H1 (cell line): ENCODE measurements at regions not wholly inside any gene's neighbourhood (a gene's known extent, or its start where the extent isn't known, plus 50 kb on each side); places are given as distances from the start of the nearest gene placed in this dataset.
A peak's percentile ranks its signal among the peaks of the same experiment; 100 is the strongest.

ENCODE experiments used
- CTCF ChIA-PET: fragments of 300-600 bp; sonication (Branson Sonifier 250); formaldehyde crosslinking; loops from one replicate; lab custom pipeline; 2021; ENCODE audit not compliant: partially characterized antibody; lab: Charles Lee
- POLR2A ChIA-PET: fragments of 300-600 bp; sonication (Branson Sonifier 250); formaldehyde crosslinking; loops from one replicate; lab custom pipeline; 2021; ENCODE audit warnings: inconsistent platforms; ENCODE audit not compliant: partially characterized antibody; lab: Charles Lee
- DNase-seq, 2 experiments: peaks; one replicate each; pipeline versions ENCODE4 v3.0.0 to v3.0.0-alpha.2; 2010 to 2022; ENCODE audit warnings: low spot score in 2 of 2, low read depth in 1 of 2, mixed read lengths in 1 of 2
- FAIRE-seq: peaks from 2 replicates; lab custom pipeline; 2011; peaks lifted over from hg19 to GRCh38; lab: Jason Lieb, UNC
- H2AFZ ChIP-seq: 2 replicates; pipeline ENCODE4 v1.8.1; 2012; ENCODE audit warnings: low read length, inconsistent platforms
- H2AK5ac ChIP-seq: 2 replicates; pipeline ENCODE4 v1.6.1; 2013; ENCODE audit warnings: low read depth, low read length
- H2BK120ac ChIP-seq: replicated peaks from 2 replicates; pipeline ENCODE3; 2013; ENCODE audit warnings: low read depth, low read length, inconsistent platforms
- H2BK12ac ChIP-seq: 2 replicates; pipeline ENCODE4 v1.6.1; 2013; ENCODE audit warnings: low read depth, low read length
- H2BK15ac ChIP-seq: 2 replicates; pipeline ENCODE4 v1.6.1; 2013; ENCODE audit warnings: low read length
- H2BK20ac ChIP-seq: 2 replicates; pipeline ENCODE4 v1.6.1; 2013; ENCODE audit warnings: low read length
- H2BK5ac ChIP-seq: 2 replicates; pipeline ENCODE4 v1.6.1; 2013; ENCODE audit warnings: low read depth, low read length
- H3K14ac ChIP-seq: 2 replicates; pipeline ENCODE4 v1.6.1; 2013; ENCODE audit warnings: inconsistent platforms; ENCODE audit not compliant: insufficient read length
- H3K18ac ChIP-seq: 2 replicates; pipeline ENCODE4 v1.6.1; 2013; ENCODE audit warnings: low read length; ENCODE audit errors: extremely low read depth
- H3K23ac ChIP-seq: 2 replicates; pipeline ENCODE4 v1.6.1; 2013; ENCODE audit warnings: inconsistent platforms; ENCODE audit not compliant: insufficient read length
- H3K23me2 ChIP-seq: 2 replicates; pipeline ENCODE4 v1.6.1; 2013; ENCODE audit warnings: low read depth, low read length
- H3K27ac ChIP-seq: 2 replicates; pipeline ENCODE4 v1.6.1; 2011; ENCODE audit warnings: low read depth, low read length, inconsistent platforms
- H3K27me3 ChIP-seq, 4 experiments: replicated peaks in 1 of 4; 1 replicate in 1 of 4; 2 replicates in 3 of 4; pipeline versions ENCODE4 v1.6.1 to v1.8.1; 2011 to 2013; ENCODE audit warnings: low read length in 3 of 4, mild to moderate bottlenecking in 3 of 4, inconsistent platforms in 2 of 4, mixed read lengths in 2 of 4, moderate library complexity in 1 of 4; ENCODE audit not compliant: control insufficient read depth in 3 of 4, insufficient read depth in 3 of 4; ENCODE audit errors: extremely low read depth in 1 of 4
- H3K36me3 ChIP-seq, 4 experiments: 2 replicates each; pipeline versions ENCODE4 v1.6.1 to v1.8.1; 2011 to 2013; ENCODE audit warnings: mild to moderate bottlenecking in 4 of 4, low read length in 3 of 4, moderate library complexity in 2 of 4, control low read depth in 1 of 4, inconsistent platforms in 1 of 4; ENCODE audit not compliant: insufficient read depth in 4 of 4, control insufficient read depth in 2 of 4
- H3K4ac ChIP-seq: replicated peaks from 2 replicates; pipeline ENCODE3; 2013; ENCODE audit warnings: low read length, low read depth, mixed read lengths, inconsistent platforms; ENCODE audit not compliant: insufficient read length
- H3K4me1 ChIP-seq, 4 experiments: replicated peaks in 1 of 4; 1 replicate in 1 of 4; 2 replicates in 3 of 4; pipeline versions ENCODE4 v1.6.1 to v1.8.1; 2011 to 2013; ENCODE audit warnings: low read length in 3 of 4, inconsistent platforms in 2 of 4, mixed read lengths in 1 of 4; ENCODE audit not compliant: insufficient read depth in 4 of 4, control insufficient read depth in 3 of 4
- H3K4me2 ChIP-seq, 2 experiments: 2 replicates each; pipeline versions ENCODE4 v1.6.1 to v1.8.1; 2011 to 2013; ENCODE audit warnings: low read depth in 2 of 2, low read length in 2 of 2, control low read depth in 1 of 2, inconsistent platforms in 1 of 2, mild to moderate bottlenecking in 1 of 2; ENCODE audit not compliant: insufficient read depth in 1 of 2
- H3K4me3 ChIP-seq, 4 experiments: fragments of 200-600, 300-600 bp in 1 of 4; sonication (generic), shearing (Covaris generic), sonication (Bioruptor Twin) in 1 of 4; 2 replicates each; pipeline versions ENCODE4 v1.5.1 to v1.8.1; 2011 to 2016; ENCODE audit warnings: low read length in 4 of 4, low read depth in 3 of 4, control low read depth in 2 of 4, inconsistent platforms in 2 of 4, mild to moderate bottlenecking in 2 of 4, mixed read lengths in 1 of 4, moderate library complexity in 1 of 4; ENCODE audit not compliant: insufficient read depth in 2 of 4; ENCODE audit errors: extremely low read depth in 1 of 4
- H3K56ac ChIP-seq: replicated peaks from 2 replicates; pipeline ENCODE3; 2013; ENCODE audit warnings: low read depth, mild to moderate bottlenecking, mixed read lengths, low read length, inconsistent platforms; ENCODE audit not compliant: insufficient read length
- H3K79me1 ChIP-seq: 2 replicates; pipeline ENCODE4 v1.6.1; 2013; ENCODE audit warnings: low read depth, low read length, control low read depth
- H3K79me2 ChIP-seq, 2 experiments: 2 replicates each; pipeline versions ENCODE4 v1.6.1 to v1.8.1; 2012 to 2013; ENCODE audit warnings: low read length in 2 of 2, mild to moderate bottlenecking in 2 of 2, inconsistent platforms in 1 of 2; ENCODE audit not compliant: insufficient read depth in 2 of 2, control insufficient read depth in 1 of 2
- H3K9ac ChIP-seq, 4 experiments: replicated peaks in 1 of 4; 1 replicate in 1 of 4; 2 replicates in 3 of 4; pipeline versions ENCODE4 v1.6.1 to v1.8.1; 2011 to 2013; ENCODE audit warnings: low read depth in 3 of 4, low read length in 3 of 4, control low read depth in 2 of 4, mild to moderate bottlenecking in 2 of 4, moderate library complexity in 2 of 4, inconsistent platforms in 1 of 4; ENCODE audit errors: extremely low read depth in 1 of 4
- H3K9me3 ChIP-seq, 2 experiments: 2 replicates each; pipeline versions ENCODE4 v1.6.1 to v1.8.1; 2012 to 2013; ENCODE audit warnings: mild to moderate bottlenecking in 2 of 2, moderate library complexity in 2 of 2, control low read depth in 1 of 2, inconsistent platforms in 1 of 2, low read depth in 1 of 2, low read length in 1 of 2, mixed read lengths in 1 of 2; ENCODE audit not compliant: insufficient read depth in 2 of 2
- H4K20me1 ChIP-seq, 2 experiments: replicated peaks in 1 of 2; 2 replicates each; pipeline versions ENCODE3 to v1.8.1; 2011 to 2013; ENCODE audit warnings: inconsistent platforms in 2 of 2, low read length in 2 of 2, mild to moderate bottlenecking in 1 of 2; ENCODE audit not compliant: insufficient read depth in 2 of 2, control insufficient read depth in 1 of 2
- H4K5ac ChIP-seq: 2 replicates; pipeline ENCODE4 v1.6.1; 2013; ENCODE audit warnings: low read length, low read depth, mixed read lengths, inconsistent platforms; ENCODE audit not compliant: insufficient read length
- H4K8ac ChIP-seq: 2 replicates; pipeline ENCODE4 v1.8.0; 2013; ENCODE audit warnings: mild to moderate bottlenecking, moderate library complexity, low read length, inconsistent platforms; ENCODE audit not compliant: insufficient read depth; ENCODE audit errors: extremely low read depth
- H4K91ac ChIP-seq: replicated peaks from 2 replicates; pipeline ENCODE3; 2013; ENCODE audit warnings: low read length, mixed read lengths, inconsistent platforms; ENCODE audit not compliant: insufficient read length
- BACH1 ChIP-seq: IDR thresholded peaks from 2 replicates; pipeline ENCODE4 v1.6.1; 2012; ENCODE audit warnings: low read length, improper control_type of control experiment
- CBX5 ChIP-seq: fragments of 300-800, 300-1000 bp; sonication (generic); IDR thresholded peaks from 2 replicates; pipeline ENCODE4 v1.7.1; 2016; ENCODE audit warnings: antibody characterized with exemption, low read length, low read depth
- EZH2 ChIP-seq: fragments of 200-600 bp; sonication (generic); IDR thresholded peaks from 2 replicates; pipeline ENCODE4 v1.7.1; 2012; ENCODE audit warnings: low read depth, mild to moderate bottlenecking, moderate library complexity, low read length, inconsistent platforms; ENCODE audit not compliant: severe bottlenecking
- GABPA ChIP-seq: IDR thresholded peaks from 2 replicates; pipeline ENCODE4 v1.6.1; 2011; ENCODE audit warnings: mild to moderate bottlenecking, low read length, moderate library complexity, borderline replicate concordance; ENCODE audit not compliant: insufficient read depth
- JUND ChIP-seq: IDR thresholded peaks from 2 replicates; pipeline ENCODE4 v1.6.1; 2011; ENCODE audit warnings: mild to moderate bottlenecking, improper control_type of control experiment, low read length
- MAX ChIP-seq: IDR thresholded peaks from 2 replicates; pipeline ENCODE4 v1.6.1; 2012; ENCODE audit warnings: inconsistent platforms
- POU5F1 ChIP-seq: IDR thresholded peaks from 2 replicates; pipeline ENCODE4 v1.6.1; 2011; ENCODE audit warnings: low read depth, mild to moderate bottlenecking, low read length, moderate library complexity
- SAP30 ChIP-seq: fragments of 300-600 bp; sonication (generic); IDR thresholded peaks from 2 replicates; pipeline ENCODE4 v1.7.1; 2012; ENCODE audit warnings: low read length, moderate library complexity, mild to moderate bottlenecking, inconsistent platforms; ENCODE audit not compliant: insufficient read depth, insufficient replicate concordance
- SIRT6 ChIP-seq: IDR thresholded peaks from one replicate; pipeline ENCODE4 v1.7.1; 2012; ENCODE audit warnings: low read length, inconsistent platforms
- SIX5 ChIP-seq: IDR thresholded peaks from 2 replicates; pipeline ENCODE4 v1.6.1; 2011; ENCODE audit warnings: mild to moderate bottlenecking, low read depth, low read length
- TAF1 ChIP-seq: IDR thresholded peaks from 2 replicates; pipeline ENCODE4 v1.6.1; 2011; ENCODE audit warnings: mild to moderate bottlenecking, low read depth, low read length
- USF2 ChIP-seq: IDR thresholded peaks from 2 replicates; pipeline ENCODE4 v1.6.1; 2011; ENCODE audit warnings: low read length, improper control_type of control experiment
- WGBS, 2 experiments: shearing (Covaris generic) in 1 of 2; methylation state at CpG; one replicate each; pipeline versions ENCODE4 v1.1.6 to v1.1.7; 2013 to 2015; ENCODE audit warnings: low lambda C conversion rate in 2 of 2, mixed read lengths in 2 of 2, inconsistent platforms in 1 of 2, low coverage in 1 of 2, missing lambda C conversion rate in 1 of 2; ENCODE audit not compliant: insufficient replicate concordance in 2 of 2, insufficient coverage in 1 of 2, insufficient read length in 1 of 2; ENCODE audit errors: extremely low coverage in 1 of 2, missing lambda C conversion rate in 1 of 2; 5-methylcytosine and 5-hydroxymethylcytosine counted together

GRCh38 chr4:180398564-180398963, 1844.6 kb upstream of the TENM3 start:
- Histone ChIP-seq H2BK5ac (no peak overlapping the region), H2AK5ac (no peak overlapping the region), H3K27ac (no peak overlapping the region), H3K4me1 (no peaks in the 10 kb centered on the region), H3K79me2 (no peaks in the 10 kb centered on the region), H4K8ac (no peak overlapping the region), H2BK20ac (no peak overlapping the region), H2BK12ac (no peak overlapping the region), H3K27me3 (no peaks in the 10 kb centered on the region), H3K79me1 (no peaks in the 10 kb centered on the region), H3K9me3 (no peaks in the 10 kb centered on the region), H3K4me3 (no peak overlapping the region), H3K4me2 (no peak overlapping the region), H3K56ac (no peak overlapping the region), H4K91ac (no peak overlapping the region), H4K20me1 (no peaks in the 10 kb centered on the region)
- WGBS, 2 experiments = 96% methylated on average over 4 of the region's 4 CpGs; no CpG with 5 or more reads in 1 of the 2 experiments
- TF ChIP-seq USF2 (no peak), POU5F1 (no peak), BACH1 (no peak), EZH2 (no peak), SAP30 (no peak), GABPA (no peak), SIX5 (no peak), CBX5 (no peak), TAF1 (no peak), MAX (no peak), JUND (no peak), SIRT6 (no peak)
- TF ChIP-seq, all 59 proteins: peak for 0
- Histone ChIP-seq H2BK15ac (no peak overlapping the region), H3K23me2 (no peaks in the 10 kb centered on the region), H4K5ac (no peak overlapping the region), H3K18ac (no peak overlapping the region), H3K9ac (no peak overlapping the region), H3K36me3 (no peaks in the 10 kb centered on the region), H2BK120ac (no peak overlapping the region), H2AFZ (peak overlapping the region; percentile 69; the same call in 1 of the 2 replicates), H3K14ac (no peak overlapping the region), H3K4ac (no peak overlapping the region), H3K23ac (no peak overlapping the region)
- no peak for DNase-seq
- CTCF ChIA-PET = interaction anchor here (0.7 to 1.3 kb wide), 2 partner anchors 21 to 216 kb away, joined by 3 read pairs; no protein-coding TSS in a partner anchor
- FAIRE-seq = no peak
- POLR2A ChIA-PET = no interaction called here
